ENCODE measurements at regions not wholly inside any gene's neighbourhood (a gene's known extent, or its start where the extent isn't known, plus 50 kb on each side); places are given as distances from the start of the nearest gene placed in this dataset.
"Not testable (repeated sequence)": the region's sequence is repeated elsewhere in the genome, so short reads cannot be mapped to it uniquely, and the experiment has no call there.

DNA sequence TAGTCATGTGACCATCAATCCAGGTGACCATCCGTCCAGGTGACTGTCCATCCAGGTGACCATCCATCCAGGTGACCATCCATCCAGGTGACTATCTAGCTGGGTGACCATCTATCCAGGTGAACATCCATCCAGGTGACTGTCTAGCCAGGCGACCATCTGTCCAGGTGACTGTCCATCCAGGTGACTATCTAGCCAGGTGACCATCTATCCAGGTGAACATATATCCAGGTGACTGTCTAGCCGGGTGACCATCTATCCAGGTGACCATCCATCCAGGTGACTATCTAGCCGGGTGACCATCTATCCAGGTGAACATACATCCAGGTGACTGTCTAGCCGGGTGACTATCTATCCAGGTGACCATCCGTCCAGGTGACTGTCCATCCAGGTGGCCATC lies 306.2 kb downstream of the NDUFA10 start:
- DNase-seq (ENCODE audit: low read depth in 2 of 2, low spot score in 1 of 2): not testable (repeated sequence)

DNA sequence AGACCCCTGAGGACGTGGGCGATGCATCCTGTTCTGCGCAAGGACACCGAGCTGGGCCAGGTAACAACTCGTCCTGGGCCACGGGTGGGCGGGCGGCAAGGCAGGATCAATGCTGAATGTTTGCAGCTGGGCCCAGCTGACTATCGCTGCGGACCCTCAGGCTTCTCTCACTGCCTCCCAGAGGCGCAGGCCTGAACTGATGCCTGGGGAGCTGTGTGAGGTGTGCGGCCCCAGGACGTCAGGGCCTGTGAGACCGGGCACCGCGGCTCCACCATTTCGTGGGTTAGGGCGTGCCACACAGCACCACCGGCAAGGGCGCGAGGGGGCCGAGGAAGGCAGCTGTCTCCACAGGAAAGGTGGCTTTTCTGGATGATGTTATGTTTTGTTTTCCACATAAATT lies 307.4 kb downstream of the NDUFA10 start:
- DNase-seq (ENCODE audit: low read depth in 2 of 2, low spot score in 1 of 2): no peak

DNA sequence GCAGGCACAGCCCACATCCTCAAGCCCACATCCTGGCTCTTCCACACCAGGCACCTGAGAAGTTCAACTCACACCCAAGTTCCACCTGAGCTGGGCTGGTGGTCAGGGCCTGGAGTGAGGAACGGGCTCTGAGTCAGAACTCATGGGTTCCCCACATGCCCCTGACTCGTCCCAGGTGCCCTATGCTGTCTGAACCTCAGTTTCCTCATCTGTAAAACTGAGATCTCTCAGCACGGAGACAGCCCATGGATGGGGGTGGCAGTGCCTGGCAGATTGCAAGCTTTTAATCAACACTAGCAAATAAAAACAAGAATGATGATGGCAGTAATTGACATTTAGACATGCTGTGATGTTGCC lies 307.8 kb downstream of the NDUFA10 start:
- no peak for DNase-seq (ENCODE audit: low read depth in 2 of 2, low spot score in 1 of 2)

DNA sequence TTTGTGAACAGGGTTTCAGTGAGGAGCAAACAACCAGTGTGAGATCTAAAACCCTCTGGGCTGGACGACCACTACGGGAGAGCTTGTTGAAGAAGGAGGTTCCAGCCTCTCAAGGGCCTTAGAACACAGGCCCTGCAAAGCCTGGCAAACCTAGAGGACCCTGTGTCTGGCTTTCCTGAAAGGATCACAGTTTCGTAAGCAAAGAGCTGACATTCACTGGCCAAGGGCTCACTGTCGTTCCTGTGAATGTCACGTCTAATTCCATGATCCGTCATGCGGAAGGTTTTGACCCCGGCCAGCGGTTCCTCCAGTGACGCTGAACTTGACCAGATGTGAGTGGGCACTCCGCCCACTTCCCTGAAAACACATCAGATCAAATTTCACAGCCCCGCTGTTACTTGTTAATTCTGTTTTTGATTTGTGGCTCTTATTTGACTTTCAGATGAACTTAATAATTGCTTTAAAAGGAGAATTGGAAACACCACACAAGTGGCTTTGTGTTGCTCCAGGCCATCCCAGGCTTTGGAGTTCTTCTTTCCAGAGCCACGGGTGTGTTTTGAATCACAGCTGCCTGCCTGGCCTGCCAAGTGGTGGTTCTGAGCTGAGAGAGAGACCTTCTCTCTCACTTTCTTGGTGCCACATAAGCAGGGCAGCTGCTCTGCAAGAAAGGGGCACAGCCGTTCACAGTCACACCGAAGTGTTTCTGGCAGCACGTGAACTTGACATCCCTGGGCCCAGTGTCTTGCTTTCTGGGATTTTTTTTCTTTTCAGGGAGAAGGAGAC lies 308.4 kb downstream of the NDUFA10 start:
- no peak for DNase-seq (ENCODE audit: low read depth in 2 of 2, low spot score in 1 of 2)

- no peak for DNase-seq (ENCODE audit: low read depth in 2 of 2, low spot score in 1 of 2)
These were observed 309.1 kb downstream of the NDUFA10 start for GRCh38 chr2:239716009-239716408.

DNA sequence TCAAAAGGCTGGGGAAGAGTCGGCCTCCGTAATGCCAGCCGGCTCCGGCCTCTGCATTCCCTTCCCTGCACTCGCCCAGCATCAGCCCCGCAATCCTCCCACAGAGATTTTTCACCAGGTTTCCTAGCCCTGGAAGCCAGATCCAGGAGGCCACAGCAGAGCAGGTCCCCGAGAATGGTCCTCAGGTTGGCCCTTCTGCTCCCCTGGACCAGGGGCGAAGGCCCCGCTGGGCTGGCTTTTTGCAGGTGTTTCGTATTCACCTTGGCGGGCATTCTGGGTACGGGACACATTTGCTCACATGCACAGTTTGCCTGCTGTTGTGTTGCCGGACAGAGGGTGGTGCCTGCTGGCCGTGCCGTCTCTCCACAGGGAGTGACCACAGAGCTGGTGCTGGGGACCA lies 309.5 kb downstream of the NDUFA10 start:
- DNase-seq (ENCODE audit: low read depth in 2 of 2, low spot score in 1 of 2): no peak

GRCh38 chr2:239715202-239715601 lies 309.9 kb downstream of the NDUFA10 start:
- DNase-seq (ENCODE audit: low read depth in 2 of 2, low spot score in 1 of 2): no peak

GRCh38 chr2:239714116-239714515 lies 311.0 kb downstream of the NDUFA10 start:
- DNase-seq (ENCODE audit: low read depth in 2 of 2, low spot score in 1 of 2): no peak

DNA sequence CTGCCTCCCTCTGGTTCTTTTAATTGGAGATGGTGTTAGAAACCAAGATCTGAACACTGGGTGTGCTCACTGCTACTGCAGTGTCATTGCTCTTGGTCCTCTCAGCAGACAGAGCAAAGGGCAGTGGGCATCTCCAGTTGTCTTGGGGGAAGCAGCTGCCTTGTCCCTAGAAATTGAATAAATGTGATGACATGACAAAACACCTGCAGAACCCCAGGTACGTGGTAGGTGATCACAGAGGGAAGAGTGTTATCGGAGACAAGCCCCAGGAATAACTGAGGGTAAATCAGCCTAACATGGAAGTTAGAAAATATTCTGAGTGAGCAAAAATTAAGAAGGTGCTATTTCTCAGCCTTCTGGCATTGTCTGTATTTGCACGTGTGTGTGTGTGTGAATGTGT lies 311.9 kb upstream of the HDAC4 start:
- no peak for DNase-seq (ENCODE audit: low read depth in 2 of 2, low spot score in 1 of 2)

- no peak for DNase-seq (ENCODE audit: low read depth in 2 of 2, low spot score in 1 of 2)
These were observed 311.2 kb upstream of the HDAC4 start for GRCh38 chr2:239711911-239712570.

- DNase-seq (ENCODE audit: low read depth in 2 of 2, low spot score in 1 of 2): no peak
These were observed 310.4 kb upstream of the HDAC4 start for GRCh38 chr2:239710953-239711861.

DNA sequence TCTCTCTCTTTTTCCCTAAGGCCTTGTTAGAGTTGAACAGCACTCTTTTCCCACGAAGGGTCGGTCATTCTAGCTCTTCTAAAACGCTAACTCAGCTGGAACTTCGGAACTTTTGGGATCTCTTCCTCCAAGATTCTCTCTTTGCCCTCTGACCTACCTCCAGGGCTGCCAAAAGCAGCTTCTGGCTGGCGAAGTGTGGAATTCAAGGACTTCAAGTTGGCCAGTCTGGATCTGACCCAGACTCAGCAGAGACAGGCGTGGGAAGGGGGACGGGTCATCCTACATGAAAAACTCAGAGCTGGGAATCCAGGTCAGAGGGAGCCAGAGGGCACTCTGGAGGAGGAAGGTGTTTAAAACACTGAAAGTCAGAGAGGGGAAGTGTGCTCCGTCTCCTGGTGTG lies 305.5 kb upstream of the HDAC4 start:
- no peak for DNase-seq (ENCODE audit: low read depth in 2 of 2, low spot score in 1 of 2)

GRCh38 chr2:239704737-239705136 lies 303.9 kb upstream of the HDAC4 start:
- DNase-seq (ENCODE audit: low read depth in 2 of 2, low spot score in 1 of 2): no peak

GRCh38 chr2:239703834-239704233 lies 303.0 kb upstream of the HDAC4 start:
- no peak for DNase-seq (ENCODE audit: low read depth in 2 of 2, low spot score in 1 of 2)

GRCh38 chr2:239700686-239701345 lies 300.0 kb upstream of the HDAC4 start:
- DNase-seq (ENCODE audit: low read depth in 2 of 2, low spot score in 1 of 2): no peak

DNA sequence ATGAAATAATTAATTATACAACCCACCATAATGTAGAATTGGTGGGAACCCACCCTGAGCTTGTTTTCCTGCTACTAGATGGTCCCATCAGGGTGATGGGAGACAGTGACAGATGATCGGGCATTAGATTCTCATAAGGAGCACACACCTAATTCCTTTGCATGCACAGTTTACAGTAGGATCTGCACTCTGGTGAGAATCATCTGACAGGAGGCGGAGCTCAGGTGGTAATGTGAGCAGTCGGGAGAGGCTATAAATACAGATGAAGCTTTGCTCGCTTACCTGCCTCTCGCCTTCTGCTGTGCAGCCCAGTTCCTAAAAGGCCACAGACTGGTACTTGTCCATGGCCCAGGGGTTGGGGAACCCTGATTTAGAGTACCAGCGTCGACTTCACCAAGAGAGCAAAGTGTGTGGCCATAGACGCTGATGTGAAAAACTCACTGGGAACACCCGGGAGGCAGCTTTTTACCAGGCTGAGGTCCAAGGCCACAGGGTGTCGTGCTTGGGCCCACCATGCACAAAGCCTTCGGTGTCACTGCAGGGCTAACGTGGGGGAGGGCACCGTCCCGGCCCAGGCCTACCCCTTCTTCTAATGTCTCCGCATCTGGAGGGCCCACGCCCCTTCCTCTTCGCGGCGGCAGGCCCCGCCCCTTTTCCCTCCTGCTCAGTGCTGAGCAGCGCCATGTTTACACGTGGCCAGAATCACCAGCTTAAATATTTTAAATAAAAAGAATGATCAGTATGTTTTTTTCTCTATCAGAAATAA lies 296.8 kb upstream of the HDAC4 start:
- DNase-seq (ENCODE audit: low read depth in 2 of 2, low spot score in 1 of 2): no peak

DNA sequence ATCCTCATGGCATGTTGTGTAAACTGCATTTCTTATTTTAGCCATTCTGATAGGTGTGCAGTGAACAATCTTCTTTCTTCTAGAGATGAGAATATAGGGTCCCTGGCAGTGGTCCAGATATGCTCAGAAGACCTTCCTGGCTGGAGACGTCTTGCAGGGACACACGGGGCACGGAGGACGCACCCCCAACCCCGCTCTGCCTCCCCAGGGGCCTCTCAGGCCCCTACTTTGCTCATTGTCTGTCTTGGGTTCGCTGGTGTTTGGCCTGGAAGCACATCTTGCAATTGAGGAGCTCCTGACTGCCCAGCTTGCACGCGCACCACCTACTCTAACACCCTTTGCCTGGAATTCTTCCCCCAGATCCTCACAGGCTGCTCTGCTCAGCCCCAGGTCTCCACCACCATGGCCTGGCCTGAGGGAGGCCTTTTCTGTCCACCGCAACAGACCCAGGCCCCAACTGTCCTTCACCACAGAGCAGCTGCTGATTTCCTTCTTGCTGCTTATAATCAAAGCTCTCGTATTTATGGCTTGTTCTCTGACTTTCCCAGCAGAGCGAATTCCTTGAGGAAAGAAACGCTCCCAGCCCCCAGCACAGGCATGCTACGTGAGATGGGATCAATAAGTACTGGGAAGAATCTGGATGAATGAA lies 295.9 kb upstream of the HDAC4 start:
- DNase-seq (ENCODE audit: low read depth in 2 of 2, low spot score in 1 of 2): no peak

- no peak for DNase-seq (ENCODE audit: low read depth in 2 of 2, low spot score in 1 of 2)
These were observed 295.0 kb upstream of the HDAC4 start for GRCh38 chr2:239695728-239696240.

DNA sequence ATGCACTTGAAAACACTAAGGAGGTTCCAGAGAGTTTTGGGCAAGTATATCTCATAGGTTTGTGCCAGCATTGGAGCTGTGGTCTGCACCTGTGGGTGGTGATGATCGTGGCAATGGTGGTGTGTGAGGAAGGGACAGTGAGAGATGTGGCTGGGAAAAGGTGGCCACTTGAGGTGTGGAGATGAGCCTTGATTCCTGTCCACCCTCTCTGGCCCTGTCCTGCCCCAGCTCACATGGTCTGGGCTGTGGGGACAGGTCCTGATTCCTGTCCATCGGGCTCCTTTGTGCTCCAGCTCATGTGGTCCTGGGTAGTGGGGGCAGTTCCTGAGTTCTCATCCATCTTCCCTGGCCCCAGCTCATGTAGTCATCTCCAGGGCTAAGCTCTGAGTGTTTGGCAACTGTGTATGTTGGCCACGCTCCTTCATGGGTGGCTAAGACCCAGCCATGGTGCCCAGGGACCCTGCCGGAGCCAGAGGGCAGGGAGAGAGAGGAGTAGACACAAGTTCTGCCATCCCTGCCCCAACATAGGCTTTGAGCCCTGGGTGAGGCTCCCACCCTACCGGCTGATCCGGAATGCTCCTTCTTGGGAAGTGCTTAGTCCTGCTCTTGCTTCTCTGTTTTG lies 294.4 kb upstream of the HDAC4 start:
- no peak for DNase-seq (ENCODE audit: low read depth in 2 of 2, low spot score in 1 of 2)

Data from stimulated activated CD8-positive, alpha-beta memory T cell treated with anti-CD3 and anti-CD28 coated beads, Interleukin-4, amount 100 ng/mL, for 1 hour (primary cell).